Calu3 (cell line): ENCODE measurements at regions not wholly inside any gene's neighbourhood (a gene's known extent, or its start where the extent isn't known, plus 50 kb on each side); places are given as distances from the start of the nearest gene placed in this dataset.

Source experiments
- BruUV-seq: library from RNA; stranded (reverse); fragments of 400-500 nt; replicated peaks from 2 replicates; lab custom pipeline; 2021; lab: Mats Ljungman, UMichigan
- CTCF ChIA-PET: fragments of 300-600 bp; sonication (Branson Sonifier 250); formaldehyde crosslinking; loops from one replicate; lab custom pipeline; 2022; ENCODE audit warnings: antibody characterized with exemption; lab: Charles Lee
- DNase-seq: peaks from one replicate; pipeline ENCODE4 v3.0.0; 2022
- H3K27ac Mint-ChIP-seq: one replicate; pipeline ENCODE4 v1.8.0; 2022; ENCODE audit warnings: mixed read lengths; ENCODE audit not compliant: unreplicated experiment
- H3K27me3 Mint-ChIP-seq: one replicate; pipeline ENCODE4 v1.8.0; 2022; ENCODE audit warnings: mixed read lengths; ENCODE audit not compliant: unreplicated experiment
- H3K36me3 Mint-ChIP-seq: one replicate; pipeline ENCODE4 v1.8.0; 2022; ENCODE audit warnings: mild to moderate bottlenecking, moderate library complexity, mixed read lengths; ENCODE audit not compliant: insufficient read depth, unreplicated experiment
- H3K4me1 Mint-ChIP-seq: one replicate; pipeline ENCODE4 v1.8.0; 2022; ENCODE audit warnings: mild to moderate bottlenecking, low read depth, mixed read lengths; ENCODE audit not compliant: unreplicated experiment
- H3K4me3 Mint-ChIP-seq: one replicate; pipeline ENCODE4 v1.8.0; 2022; ENCODE audit warnings: mild to moderate bottlenecking, low read depth, moderate library complexity, mixed read lengths; ENCODE audit not compliant: unreplicated experiment
- H3K9me3 Mint-ChIP-seq: one replicate; pipeline ENCODE4 v1.8.0; 2022; ENCODE audit warnings: low read depth, mixed read lengths; ENCODE audit not compliant: unreplicated experiment
- intact Hi-C: fragments of 100-400 bp; cut with micrococcal nuclease; formaldehyde crosslinking; loops from one replicate; pipeline ENCODE4 v1.10.0; 2022; ENCODE audit not compliant: unreplicated experiment
- TF ChIP-seq, protein P1 (sequence below): fragments of 200-600 bp; IDR thresholded peaks from one replicate; pipeline ENCODE4 v1.8.0; 2022; ENCODE audit warnings: antibody characterized with exemption; ENCODE audit not compliant: unreplicated experiment

DNA sequence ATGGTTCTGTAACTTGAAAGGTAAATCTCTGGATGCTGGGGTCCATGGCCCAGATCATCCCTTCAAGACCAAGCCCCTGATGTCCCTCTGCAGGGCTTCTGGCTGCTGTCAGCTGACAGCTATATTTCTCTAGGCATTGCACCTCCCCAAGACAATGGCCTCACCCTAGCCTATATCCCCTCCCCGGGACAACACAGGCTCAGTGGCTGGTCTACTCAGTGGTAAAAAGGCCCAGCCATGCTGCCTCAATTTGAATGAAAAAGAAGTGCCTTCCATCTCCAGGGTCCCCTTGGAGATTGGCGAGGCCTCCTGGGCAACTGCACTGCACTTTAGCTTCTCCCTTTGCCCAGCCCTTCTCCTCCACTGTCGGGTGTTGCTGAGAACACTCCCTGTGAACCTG, 602.8 kb downstream of the CDH26 start:
- no peak overlapping the region for H3K4me3 Mint-ChIP-seq
- H3K27me3 Mint-ChIP-seq: peaks cover 41% of the 10 kb centered on the region
- CTCF ChIA-PET: no interaction called here
- TF ChIP-seq, protein P1, sequence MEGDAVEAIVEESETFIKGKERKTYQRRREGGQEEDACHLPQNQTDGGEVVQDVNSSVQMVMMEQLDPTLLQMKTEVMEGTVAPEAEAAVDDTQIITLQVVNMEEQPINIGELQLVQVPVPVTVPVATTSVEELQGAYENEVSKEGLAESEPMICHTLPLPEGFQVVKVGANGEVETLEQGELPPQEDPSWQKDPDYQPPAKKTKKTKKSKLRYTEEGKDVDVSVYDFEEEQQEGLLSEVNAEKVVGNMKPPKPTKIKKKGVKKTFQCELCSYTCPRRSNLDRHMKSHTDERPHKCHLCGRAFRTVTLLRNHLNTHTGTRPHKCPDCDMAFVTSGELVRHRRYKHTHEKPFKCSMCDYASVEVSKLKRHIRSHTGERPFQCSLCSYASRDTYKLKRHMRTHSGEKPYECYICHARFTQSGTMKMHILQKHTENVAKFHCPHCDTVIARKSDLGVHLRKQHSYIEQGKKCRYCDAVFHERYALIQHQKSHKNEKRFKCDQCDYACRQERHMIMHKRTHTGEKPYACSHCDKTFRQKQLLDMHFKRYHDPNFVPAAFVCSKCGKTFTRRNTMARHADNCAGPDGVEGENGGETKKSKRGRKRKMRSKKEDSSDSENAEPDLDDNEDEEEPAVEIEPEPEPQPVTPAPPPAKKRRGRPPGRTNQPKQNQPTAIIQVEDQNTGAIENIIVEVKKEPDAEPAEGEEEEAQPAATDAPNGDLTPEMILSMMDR: no peak
- H3K9me3 Mint-ChIP-seq: peaks cover 3% of the 10 kb centered on the region
- no peaks in the 10 kb centered on the region for H3K36me3 Mint-ChIP-seq
- BruUV-seq: no TSS peak
- intact Hi-C loops: no loop called here
- H3K27ac Mint-ChIP-seq: no peak overlapping the region
- no peak for DNase-seq
- H3K4me1 Mint-ChIP-seq: no peaks in the 10 kb centered on the region

GRCh38 chr20:60565083-60565482, 606.9 kb downstream of the CDH26 start:
- Mint-ChIP-seq H3K27ac (no peak overlapping the region), H3K36me3 (no peaks in the 10 kb centered on the region), H3K27me3 (peaks cover 34% of the 10 kb centered on the region), H3K9me3 (peaks cover 4% of the 10 kb centered on the region), H3K4me3 (no peak overlapping the region), H3K4me1 (no peaks in the 10 kb centered on the region)
- CTCF ChIA-PET: no interaction called here
- DNase-seq: no peak
- BruUV-seq: no TSS peak
- TF ChIP-seq, protein P1: no peak
- intact Hi-C loops: no loop called here

DNA sequence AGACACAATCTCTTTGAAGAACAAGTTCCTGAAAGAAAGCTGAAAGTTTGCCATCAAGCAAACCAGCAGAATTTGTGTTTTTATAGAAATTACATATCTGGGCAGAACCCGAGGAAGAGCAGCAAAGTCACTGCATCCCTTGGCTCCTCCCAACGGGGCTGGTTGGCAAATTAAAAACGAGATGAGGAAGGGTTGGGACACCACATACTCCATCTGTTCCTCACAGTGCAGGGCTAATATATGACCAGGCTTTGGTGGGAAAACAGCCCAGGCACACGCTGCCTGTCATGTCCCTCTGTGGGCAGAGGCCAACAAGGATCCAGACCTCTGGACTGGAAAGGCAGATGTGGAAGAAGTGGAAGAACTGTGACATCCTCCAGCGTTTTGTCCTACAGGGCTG, 607.3 kb downstream of the CDH26 start:
- no TSS peak for BruUV-seq
- CTCF ChIA-PET: no interaction called here
- Mint-ChIP-seq H3K9me3 (peaks cover 6% of the 10 kb centered on the region), H3K27me3 (peaks cover 29% of the 10 kb centered on the region), H3K4me3 (no peak overlapping the region), H3K4me1 (no peaks in the 10 kb centered on the region), H3K27ac (no peak overlapping the region), H3K36me3 (no peaks in the 10 kb centered on the region)
- intact Hi-C loops: no loop called here
- no peak for DNase-seq
- TF ChIP-seq, protein P1: no peak

GRCh38 chr20:60569116-60569515, 610.9 kb downstream of the CDH26 start:
- no peak overlapping the region for H3K4me3 Mint-ChIP-seq
- BruUV-seq: no TSS peak
- no peak overlapping the region for H3K27ac Mint-ChIP-seq
- TF ChIP-seq, protein P1: no peak
- peaks cover 13% of the 10 kb centered on the region for H3K27me3 Mint-ChIP-seq
- H3K4me1 Mint-ChIP-seq: no peaks in the 10 kb centered on the region
- DNase-seq: no peak
- intact Hi-C loops: no loop called here
- H3K9me3 Mint-ChIP-seq: peaks cover 6% of the 10 kb centered on the region
- no peaks in the 10 kb centered on the region for H3K36me3 Mint-ChIP-seq
- CTCF ChIA-PET: no interaction called here
